Breast epithelium (tissue), 3 donors: ENCODE measurements at regions not wholly inside any gene's neighbourhood (a gene's known extent, or its start where the extent isn't known, plus 50 kb on each side); places are given as distances from the start of the nearest gene placed in this dataset.
"Not testable (repeated sequence)": the region's sequence is repeated elsewhere in the genome, so short reads cannot be mapped to it uniquely, and the experiment has no call there.

ENCODE experiments used
- POLR2A ChIP-seq: fragments of 450-650 bp; IDR thresholded peaks from one replicate; pipeline ENCODE4 v1.6.1; 2016; ENCODE audit warnings: antibody characterized with exemption, mild to moderate bottlenecking, moderate library complexity
- POLR2AphosphoS5 ChIP-seq, 3 donors: sonication (generic); formaldehyde crosslinking; IDR thresholded peaks; one replicate each; pipeline ENCODE4 v1.6.1; 2017; ENCODE audit warnings: antibody characterized with exemption in 3 of 3
- TF ChIP-seq, protein P1 (sequence below), 3 donors: fragments of 450-650 bp; IDR thresholded peaks; one replicate each; pipeline ENCODE4 v1.5.1; 2016 to 2017; ENCODE audit warnings: antibody characterized with exemption in 3 of 3, mild to moderate bottlenecking in 3 of 3, moderate library complexity in 3 of 3

DNA sequence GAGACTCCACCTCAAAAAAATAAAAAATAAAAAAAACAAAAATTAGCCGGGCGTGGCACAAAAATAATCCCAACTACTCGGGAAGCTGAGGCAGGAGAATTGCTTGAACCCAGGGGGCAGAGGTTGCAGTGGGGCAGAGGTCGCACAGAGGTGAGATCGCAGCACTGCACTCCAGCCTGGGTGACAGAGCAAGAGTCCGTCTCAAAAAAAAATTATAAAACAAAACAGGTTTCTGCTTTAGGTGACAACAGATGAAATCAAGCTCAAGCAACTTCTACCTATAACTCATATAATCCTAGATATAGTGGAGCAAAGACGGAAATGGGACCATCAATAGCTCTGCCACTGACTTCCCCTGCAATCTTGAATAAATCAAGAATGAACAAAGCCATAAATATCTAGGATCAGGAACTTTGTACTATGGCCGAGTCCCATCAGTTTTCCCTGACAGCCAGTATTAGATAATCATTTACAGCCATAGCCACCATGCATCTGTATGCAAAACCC is 53.6 kb upstream of the PDPR start:
- TF ChIP-seq, protein P1, sequence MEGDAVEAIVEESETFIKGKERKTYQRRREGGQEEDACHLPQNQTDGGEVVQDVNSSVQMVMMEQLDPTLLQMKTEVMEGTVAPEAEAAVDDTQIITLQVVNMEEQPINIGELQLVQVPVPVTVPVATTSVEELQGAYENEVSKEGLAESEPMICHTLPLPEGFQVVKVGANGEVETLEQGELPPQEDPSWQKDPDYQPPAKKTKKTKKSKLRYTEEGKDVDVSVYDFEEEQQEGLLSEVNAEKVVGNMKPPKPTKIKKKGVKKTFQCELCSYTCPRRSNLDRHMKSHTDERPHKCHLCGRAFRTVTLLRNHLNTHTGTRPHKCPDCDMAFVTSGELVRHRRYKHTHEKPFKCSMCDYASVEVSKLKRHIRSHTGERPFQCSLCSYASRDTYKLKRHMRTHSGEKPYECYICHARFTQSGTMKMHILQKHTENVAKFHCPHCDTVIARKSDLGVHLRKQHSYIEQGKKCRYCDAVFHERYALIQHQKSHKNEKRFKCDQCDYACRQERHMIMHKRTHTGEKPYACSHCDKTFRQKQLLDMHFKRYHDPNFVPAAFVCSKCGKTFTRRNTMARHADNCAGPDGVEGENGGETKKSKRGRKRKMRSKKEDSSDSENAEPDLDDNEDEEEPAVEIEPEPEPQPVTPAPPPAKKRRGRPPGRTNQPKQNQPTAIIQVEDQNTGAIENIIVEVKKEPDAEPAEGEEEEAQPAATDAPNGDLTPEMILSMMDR (IDR thresholded peaks at IDR 0.05): not testable (repeated sequence)
- TF ChIP-seq POLR2AphosphoS5 (IDR thresholded peaks at IDR 0.05); POLR2A: not testable (repeated sequence)
